ENCODE measurements at regions not wholly inside any gene's neighbourhood (a gene's known extent, or its start where the extent isn't known, plus 50 kb on each side); places are given as distances from the start of the nearest gene placed in this dataset.

GRCh38 chr15:94052711-94053110 is 178.7 kb upstream of the MCTP2 start:
- ATAC-seq = no peak

- no peak for ATAC-seq
These were observed 183.8 kb upstream of the MCTP2 start for GRCh38 chr15:94047566-94047965.

- no peak for ATAC-seq
These were observed 189.0 kb upstream of the MCTP2 start for GRCh38 chr15:94042180-94042928.

GRCh38 chr15:94041746-94042145 is 189.6 kb upstream of the MCTP2 start:
- ATAC-seq = no peak

GRCh38 chr15:94040541-94041248 is 190.7 kb upstream of the MCTP2 start:
- no peak for ATAC-seq

- no peak for ATAC-seq
These were observed 195.2 kb upstream of the MCTP2 start for GRCh38 chr15:94036156-94036555.

- ATAC-seq = no peak
These were observed 197.7 kb upstream of the MCTP2 start for GRCh38 chr15:94033683-94034020.

- no peak for ATAC-seq
These were observed 198.2 kb upstream of the MCTP2 start for GRCh38 chr15:94033014-94033682.

- ATAC-seq = no peak
These were observed 198.8 kb upstream of the MCTP2 start for GRCh38 chr15:94032571-94032970.

- ATAC-seq = no peak
These were observed 200.3 kb upstream of the MCTP2 start for GRCh38 chr15:94031072-94031471.

- no peak for ATAC-seq
These were observed 201.9 kb upstream of the MCTP2 start for GRCh38 chr15:94029495-94029894.

GRCh38 chr15:94028809-94029208 is 202.6 kb upstream of the MCTP2 start:
- ATAC-seq = no peak

GRCh38 chr15:94028121-94028520 is 203.2 kb upstream of the MCTP2 start:
- no peak for ATAC-seq

GRCh38 chr15:94027581-94027980 is 203.8 kb upstream of the MCTP2 start:
- ATAC-seq = no peak

GRCh38 chr15:94026458-94027304 is 204.7 kb upstream of the MCTP2 start:
- ATAC-seq = peak; percentile 62

- ATAC-seq = no peak
These were observed 207.8 kb upstream of the MCTP2 start for GRCh38 chr15:94023531-94023930.

- no peak for ATAC-seq
These were observed 209.6 kb upstream of the MCTP2 start for GRCh38 chr15:94021621-94022320.

- ATAC-seq = no peak
These were observed 212.3 kb upstream of the MCTP2 start for GRCh38 chr15:94019062-94019461.

GRCh38 chr15:94015324-94015723 is 216.0 kb upstream of the MCTP2 start:
- ATAC-seq = no peak

- no peak for ATAC-seq
These were observed 223.0 kb upstream of the MCTP2 start for GRCh38 chr15:94008104-94009074.

- ATAC-seq = peak; percentile 92
These were observed 226.7 kb upstream of the MCTP2 start for GRCh38 chr15:94004697-94005096.

Data from esophagus mucosa (tissue), 1 donor.